HCT116 (cell line): ENCODE measurements at regions not wholly inside any gene's neighbourhood (a gene's known extent, or its start where the extent isn't known, plus 50 kb on each side); places are given as distances from the start of the nearest gene placed in this dataset.

Source experiments
- ATAC-seq: fragments of 200-7000 bp; cut with Tn5 transposase; 2 replicates; pipeline ENCODE4 v1.9.1; 2020; ENCODE audit warnings: mild to moderate bottlenecking, moderate library complexity
- BruUV-seq: library from RNA; stranded (reverse); fragments of 400-500 nt; replicated peaks from 2 replicates; lab custom pipeline; 2021; lab: Mats Ljungman, UMichigan
- CTCF ChIA-PET: fragments of 300-600 bp; sonication (Branson Sonifier 250); formaldehyde crosslinking; loops from one replicate; lab custom pipeline; 2021; ENCODE audit warnings: antibody characterized with exemption; lab: Charles Lee
- POLR2A ChIA-PET: fragments of 300-600, 350-600 bp; sonication (Branson Sonifier 250); formaldehyde crosslinking; loops from one replicate; lab custom pipeline; 2021; ENCODE audit warnings: antibody characterized with exemption; lab: Charles Lee
- RAD21 ChIA-PET, 2 experiments: fragments of 300-600 bp; sonication (Branson Sonifier 250); formaldehyde crosslinking; loops; one replicate each; lab custom pipeline; 2023; ENCODE audit warnings: low total read pairs in 2 of 2; ENCODE audit not compliant: uncharacterized antibody in 2 of 2, unreplicated experiment in 2 of 2, low non-redundant PET in 1 of 2; lab: Charles Lee
- DNase-seq: peaks from one replicate; pipeline ENCODE4 v3.0.0-alpha.2; 2010; ENCODE audit warnings: low read depth, low spot score
- H2AFZ ChIP-seq: fragments of 200-600 bp; shearing (Covaris generic), sonication (generic); 2 replicates; pipeline ENCODE4 v1.6.1; 2017; ENCODE audit warnings: low read depth, mixed run types, mixed read lengths, antibody characterized with exemption, low read length; ENCODE audit not compliant: poor library complexity, severe bottlenecking
- H3K27ac ChIP-seq: 2 replicates; pipeline ENCODE4 v1.5.1; 2012; ENCODE audit warnings: low read depth, low read length
- H3K27me3 ChIP-seq: fragments of 200-600 bp; sonication (generic); 2 replicates; pipeline ENCODE4 v1.6.1; 2016; ENCODE audit warnings: mixed run types, low read length, mixed read lengths; ENCODE audit not compliant: insufficient read depth
- H3K36me3 ChIP-seq, 2 experiments: fragments of 200-500 bp in 1 of 2; fragments of 200-600 bp in 1 of 2; sonication (Bioruptor generic) in 1 of 2; sonication (generic) in 1 of 2; 2 replicates each; pipeline versions ENCODE4 v1.5.1 to v1.6.1; 2014 to 2016; ENCODE audit warnings: low read length in 2 of 2, inconsistent platforms in 1 of 2, mixed read lengths in 1 of 2, mixed run types in 1 of 2; ENCODE audit not compliant: insufficient read depth in 2 of 2, control insufficient read depth in 1 of 2
- H3K4me1 ChIP-seq, 2 experiments: fragments of 200-600 bp in 1 of 2; sonication (generic) in 1 of 2; 2 replicates each; pipeline versions ENCODE4 v1.5.1 to v1.6.1; 2012 to 2017; ENCODE audit warnings: low read length in 2 of 2, inconsistent platforms in 1 of 2, mild to moderate bottlenecking in 1 of 2, mixed read lengths in 1 of 2, mixed run types in 1 of 2, moderate library complexity in 1 of 2; ENCODE audit not compliant: insufficient read depth in 2 of 2, control insufficient read depth in 1 of 2
- H3K4me2 ChIP-seq: fragments of 200-600 bp; sonication (generic); 2 replicates; pipeline ENCODE4 v1.6.1; 2017; ENCODE audit warnings: mixed run types, low read length, mixed read lengths
- H3K4me3 ChIP-seq, 2 experiments: fragments of 200-600 bp in 1 of 2; sonication (generic) in 1 of 2; replicated peaks in 1 of 2; 2 replicates each; pipeline ENCODE4 v1.5.1; 2011 to 2016; ENCODE audit warnings: low read length in 2 of 2, control low read depth in 1 of 2, low read depth in 1 of 2, mild to moderate bottlenecking in 1 of 2, mixed read lengths in 1 of 2, mixed run types in 1 of 2
- H3K79me2 ChIP-seq: fragments of 200-600 bp; sonication (generic); 2 replicates; pipeline ENCODE4 v1.6.1; 2017; ENCODE audit warnings: mild to moderate bottlenecking, mixed run types, low read length, moderate library complexity, mixed read lengths; ENCODE audit not compliant: insufficient read depth
- H3K9ac ChIP-seq: fragments of 200-600 bp; sonication (generic); 2 replicates; pipeline ENCODE4 v1.6.1; 2016; ENCODE audit warnings: low read length, mixed read lengths
- H3K9me2 ChIP-seq: fragments of 200-600 bp; sonication (generic), shearing (Covaris generic); 2 replicates; pipeline ENCODE4 v1.6.1; 2017; ENCODE audit warnings: mixed run types, mild to moderate bottlenecking, moderate library complexity; ENCODE audit not compliant: insufficient read depth
- H3K9me3 ChIP-seq, 2 experiments: fragments of 200-500 bp in 1 of 2; fragments of 200-600 bp in 1 of 2; sonication (Bioruptor generic) in 1 of 2; sonication (generic) in 1 of 2; 2 replicates each; pipeline ENCODE4 v1.6.1; 2014 to 2017; ENCODE audit warnings: low read length in 2 of 2, mixed read lengths in 2 of 2, inconsistent platforms in 1 of 2, low read depth in 1 of 2, mild to moderate bottlenecking in 1 of 2, mixed run types in 1 of 2, moderate library complexity in 1 of 2; ENCODE audit not compliant: control insufficient read depth in 1 of 2, insufficient read depth in 1 of 2
- H4K20me1 ChIP-seq: fragments of 200-600 bp; sonication (generic), shearing (Covaris generic); 2 replicates; pipeline ENCODE4 v1.6.1; 2017; ENCODE audit warnings: mixed run types, mild to moderate bottlenecking, moderate library complexity; ENCODE audit not compliant: insufficient read depth
- CBX3 ChIP-seq: IDR thresholded peaks from 2 replicates; pipeline ENCODE4 v1.6.1; 2012; ENCODE audit warnings: low read depth
- EGR1 ChIP-seq: IDR thresholded peaks from 2 replicates; pipeline ENCODE4 v1.6.1; 2012; ENCODE audit warnings: low read depth
- JUND ChIP-seq: IDR thresholded peaks from 2 replicates; pipeline ENCODE4 v1.6.1; 2012
- POLR2A ChIP-seq: IDR thresholded peaks from 2 replicates; pipeline ENCODE4 v1.7.0; 2011; ENCODE audit warnings: borderline replicate concordance; ENCODE audit not compliant: insufficient read depth, insufficient read length; ENCODE audit errors: extremely low read depth
- SRF ChIP-seq: IDR thresholded peaks from 2 replicates; pipeline ENCODE4 v1.6.1; 2012; ENCODE audit warnings: low read depth
- ZBTB33 ChIP-seq: IDR thresholded peaks from 2 replicates; pipeline ENCODE4 v1.6.1; 2011; ENCODE audit warnings: mild to moderate bottlenecking, low read length, moderate library complexity; ENCODE audit not compliant: insufficient replicate concordance; ENCODE audit errors: extremely low read depth
- ZNF274 ChIP-seq: fragments of 200-500 bp; sonication (Bioruptor generic); IDR thresholded peaks from 2 replicates; pipeline ENCODE4 v1.6.1; 2014; ENCODE audit warnings: mild to moderate bottlenecking, low read depth, low read length, inconsistent platforms
- intact Hi-C: fragments of 100-400 bp; cut with micrococcal nuclease; formaldehyde crosslinking; loops from 2 replicates; pipeline ENCODE4 v1.10.0; 2022
- TF ChIP-seq, protein P1 (sequence below): IDR thresholded peaks from 2 replicates; pipeline ENCODE4 v1.6.1; 2012
- TF ChIP-seq, protein P2 (sequence below), 3 experiments: fragments of 200-600 bp in 1 of 3; sonication (generic) in 1 of 3; IDR thresholded peaks in 2 of 3; conservative IDR thresholded peaks in 1 of 3; 2 replicates each; pipeline ENCODE4 v1.5.1; 2012 to 2017; ENCODE audit warnings: low read depth in 2 of 3, low read length in 2 of 3, antibody characterized with exemption in 1 of 3, borderline replicate concordance in 1 of 3, control low read depth in 1 of 3, mild to moderate bottlenecking in 1 of 3, mixed read lengths in 1 of 3, mixed run types in 1 of 3, moderate library complexity in 1 of 3; ENCODE audit not compliant: insufficient read depth in 1 of 3

DNA sequence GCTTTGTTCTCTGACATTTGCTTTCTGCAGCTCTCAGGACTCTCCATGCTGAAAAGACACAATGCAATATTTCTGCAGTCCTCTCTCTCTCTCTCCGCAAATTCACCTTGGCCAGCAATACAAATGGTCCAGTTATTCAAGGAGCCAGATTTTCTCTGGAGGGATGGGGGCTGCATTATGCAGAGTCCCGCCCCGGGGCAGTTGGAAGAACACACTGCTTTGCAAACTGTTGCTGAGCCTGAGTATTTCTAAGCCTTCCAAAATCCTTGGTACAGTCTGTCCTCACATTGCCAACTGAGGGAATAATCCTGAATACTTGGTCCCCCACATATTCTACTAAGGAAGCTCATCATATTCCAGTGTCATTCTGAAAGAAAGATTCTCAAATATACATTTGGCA lies 94.3 kb upstream of the ZC3H12C start:
- no TSS peak for BruUV-seq
- no peaks in the 10 kb centered on the region for H3K36me3 ChIP-seq
- no peaks in the 10 kb centered on the region for H3K9me3 ChIP-seq
- H3K9me2 ChIP-seq: no peaks in the 10 kb centered on the region
- H2AFZ ChIP-seq: no peak overlapping the region
- no peak overlapping the region for H3K4me3 ChIP-seq
- H3K27ac ChIP-seq: no peak overlapping the region
- ChIA-PET CTCF (no interaction called here), POLR2A (no interaction called here), RAD21 (no interaction called here)
- no peak for DNase-seq
- no peak for ATAC-seq
- no peaks in the 10 kb centered on the region for H3K27me3 ChIP-seq
- intact Hi-C loops: no loop called here
- H3K79me2 ChIP-seq: no peaks in the 10 kb centered on the region
- no peak overlapping the region for H3K9ac ChIP-seq
- no peaks in the 10 kb centered on the region for H4K20me1 ChIP-seq
- peaks cover 0 to 12% of the 10 kb centered on the region in 2 experiments; a peak in 2 of 4 replicates for H3K4me1 ChIP-seq
- no peak overlapping the region for H3K4me2 ChIP-seq
- TF ChIP-seq EGR1: no peak
- no peak for TF ChIP-seq POLR2A
- no peak for TF ChIP-seq ZNF274
- TF ChIP-seq, protein P1, sequence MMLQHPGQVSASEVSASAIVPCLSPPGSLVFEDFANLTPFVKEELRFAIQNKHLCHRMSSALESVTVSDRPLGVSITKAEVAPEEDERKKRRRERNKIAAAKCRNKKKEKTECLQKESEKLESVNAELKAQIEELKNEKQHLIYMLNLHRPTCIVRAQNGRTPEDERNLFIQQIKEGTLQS: no peak
- no peak for TF ChIP-seq CBX3
- no peak for TF ChIP-seq JUND
- no peak for TF ChIP-seq SRF
- TF ChIP-seq ZBTB33: no peak
- TF ChIP-seq, protein P2, sequence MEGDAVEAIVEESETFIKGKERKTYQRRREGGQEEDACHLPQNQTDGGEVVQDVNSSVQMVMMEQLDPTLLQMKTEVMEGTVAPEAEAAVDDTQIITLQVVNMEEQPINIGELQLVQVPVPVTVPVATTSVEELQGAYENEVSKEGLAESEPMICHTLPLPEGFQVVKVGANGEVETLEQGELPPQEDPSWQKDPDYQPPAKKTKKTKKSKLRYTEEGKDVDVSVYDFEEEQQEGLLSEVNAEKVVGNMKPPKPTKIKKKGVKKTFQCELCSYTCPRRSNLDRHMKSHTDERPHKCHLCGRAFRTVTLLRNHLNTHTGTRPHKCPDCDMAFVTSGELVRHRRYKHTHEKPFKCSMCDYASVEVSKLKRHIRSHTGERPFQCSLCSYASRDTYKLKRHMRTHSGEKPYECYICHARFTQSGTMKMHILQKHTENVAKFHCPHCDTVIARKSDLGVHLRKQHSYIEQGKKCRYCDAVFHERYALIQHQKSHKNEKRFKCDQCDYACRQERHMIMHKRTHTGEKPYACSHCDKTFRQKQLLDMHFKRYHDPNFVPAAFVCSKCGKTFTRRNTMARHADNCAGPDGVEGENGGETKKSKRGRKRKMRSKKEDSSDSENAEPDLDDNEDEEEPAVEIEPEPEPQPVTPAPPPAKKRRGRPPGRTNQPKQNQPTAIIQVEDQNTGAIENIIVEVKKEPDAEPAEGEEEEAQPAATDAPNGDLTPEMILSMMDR (IDR thresholded peaks at IDR 0.05 in 2 of 3, conservative IDR thresholded peaks at IDR 0.05 in 1 of 3; ENCODE audit: borderline replicate concordance in 1 of 3, insufficient read depth in 1 of 3, low read depth in 2 of 3, low read length in 2 of 3): no peak
- TF ChIP-seq, all 23 proteins: peak for 0
